ENCODE measurements at regions not wholly inside any gene's neighbourhood (a gene's known extent, or its start where the extent isn't known, plus 50 kb on each side); places are given as distances from the start of the nearest gene placed in this dataset.
"Not testable (repeated sequence)": the region's sequence is repeated elsewhere in the genome, so short reads cannot be mapped to it uniquely, and the experiment has no call there.

- Histone ChIP-seq H3K36me3 (no peaks in the 10 kb centered on the region), H3K4me3 (no peak overlapping the region), H3K27ac (replicated peaks in 1 of 4) (no peak overlapping the region), H3K27me3 (no peaks in the 10 kb centered on the region), H3K4me1 (peaks cover 0 to 10% (median 0%) of the 10 kb centered on the region in 4 donors), H3K9me3 (no peaks in the 10 kb centered on the region)
- no peak for DNase-seq (ENCODE audit: extremely low spot score)
- 100% methylated on average over 1 of the region's 1 CpG for WGBS
- TF ChIP-seq POLR2AphosphoS5 (IDR thresholded peaks at IDR 0.05) (no peak), EP300 (IDR thresholded peaks at IDR 0.05) (no peak), CTCF (IDR thresholded peaks at IDR 0.05) (no peak), POLR2A (IDR thresholded peaks at IDR 0.05; ENCODE audit: low read depth) (no peak)
- intact Hi-C loops (cut with DNase I), result no loop called here
Measured at GRCh38 chr17:71593078-71593477, 527.7 kb upstream of the SOX9 start.

GRCh38 chr17:71599583-71599982 is 521.2 kb upstream of the SOX9 start:
- H3K9me3 ChIP-seq; H3K27ac ChIP-seq (replicated peaks in 1 of 4); H3K36me3 ChIP-seq; intact Hi-C loops (cut with DNase I); H3K27me3 ChIP-seq; DNase-seq (ENCODE audit: extremely low spot score); H3K4me3 ChIP-seq: not testable (repeated sequence)
- peaks cover 0 to 15% (median 3%) of the 10 kb centered on the region in 4 donors for H3K4me1 ChIP-seq
- 93% methylated on average over 1 of the region's 1 CpG for WGBS

DNA sequence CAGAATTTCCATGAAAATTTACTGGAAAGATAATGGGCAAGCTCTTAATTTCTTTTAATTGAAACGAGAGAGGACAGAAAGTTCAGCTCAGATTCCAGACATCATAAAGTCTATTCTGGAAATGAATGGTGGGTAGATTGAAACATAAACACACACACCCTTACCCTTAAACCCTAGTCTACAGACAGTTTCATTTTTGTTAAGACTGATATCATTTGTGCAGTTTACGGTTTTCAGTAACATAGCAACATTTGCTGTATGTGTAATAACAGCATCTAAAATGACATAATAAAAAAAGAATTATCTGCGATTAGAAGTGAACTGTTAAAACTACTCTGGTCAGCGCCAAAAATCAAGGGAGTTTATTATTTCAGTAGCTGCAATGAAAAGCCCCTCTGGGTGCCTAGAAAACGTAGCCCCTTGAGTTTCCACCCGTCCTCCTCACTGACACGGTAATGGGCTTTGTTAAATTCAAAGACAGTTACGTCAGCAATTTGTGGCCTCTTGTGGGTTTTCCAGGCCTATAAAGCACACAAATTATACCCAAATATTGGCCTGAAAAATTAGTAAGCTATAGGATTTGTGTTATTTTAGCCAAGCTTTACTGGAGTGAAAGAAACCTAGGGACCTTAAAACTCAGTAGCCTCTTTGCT is 520.6 kb upstream of the SOX9 start:
- intact Hi-C loops (cut with DNase I), result no loop called here
- Histone ChIP-seq H3K27me3 (no peaks in the 10 kb centered on the region), H3K4me3 (no peak overlapping the region), H3K9me3 (no peaks in the 10 kb centered on the region), H3K36me3 (no peaks in the 10 kb centered on the region), H3K4me1 (peaks cover 0 to 15% (median 3%) of the 10 kb centered on the region in 4 donors), H3K27ac (replicated peaks in 1 of 4) (no peak overlapping the region)
- DNase-seq (ENCODE audit: extremely low spot score), result no peak
- TF ChIP-seq EP300 (IDR thresholded peaks at IDR 0.05), result no peak
- no peak for TF ChIP-seq POLR2AphosphoS5 (IDR thresholded peaks at IDR 0.05)
- no peak for TF ChIP-seq CTCF (IDR thresholded peaks at IDR 0.05)
- TF ChIP-seq POLR2A (IDR thresholded peaks at IDR 0.05; ENCODE audit: low read depth), result no peak
- 56% methylated on average over 8 of the region's 8 CpGs for WGBS

DNA sequence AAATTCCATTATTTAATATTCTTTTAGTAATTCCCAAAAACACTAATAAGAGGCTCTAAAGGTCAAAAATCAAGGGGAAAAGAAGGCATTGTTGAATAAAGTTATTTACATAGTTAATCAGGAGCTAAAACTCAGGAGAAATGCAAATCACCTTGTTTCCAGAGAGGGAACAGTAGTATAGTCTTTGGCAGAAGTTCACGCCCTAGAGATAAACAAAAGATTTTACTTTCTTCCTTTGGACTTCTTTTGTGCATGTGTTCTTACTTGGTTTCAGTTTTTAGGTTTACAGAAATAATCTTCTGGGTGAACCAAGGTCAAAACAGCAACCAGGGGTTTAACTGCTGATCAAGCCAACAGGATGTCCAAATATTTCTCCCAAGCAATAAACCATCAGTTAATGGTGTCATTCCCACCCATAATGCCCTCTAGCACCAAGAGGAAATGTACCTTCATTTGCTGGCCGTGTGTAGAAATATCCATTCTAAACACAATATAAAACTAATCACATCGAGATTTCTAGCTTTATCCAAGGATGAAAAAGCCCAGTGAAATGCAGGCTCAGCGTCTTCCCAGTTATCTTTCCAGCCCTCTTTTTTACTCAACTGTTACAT is 518.8 kb upstream of the SOX9 start:
- no peaks in the 10 kb centered on the region for H3K36me3 ChIP-seq
- H3K9me3 ChIP-seq, result no peaks in the 10 kb centered on the region
- no peak for DNase-seq (ENCODE audit: extremely low spot score)
- peak overlapping the region in 1 of 4 donors; percentile 11 for H3K27ac ChIP-seq (replicated peaks in 1 of 4)
- intact Hi-C loops (cut with DNase I), result no loop called here
- WGBS, result 65% methylated on average over 4 of the region's 4 CpGs
- H3K4me1 ChIP-seq, result peaks cover 0 to 15% (median 3%) of the 10 kb centered on the region in 4 donors
- no peaks in the 10 kb centered on the region for H3K27me3 ChIP-seq
- TF ChIP-seq POLR2A (IDR thresholded peaks at IDR 0.05; ENCODE audit: low read depth), result no peak
- TF ChIP-seq POLR2AphosphoS5 (IDR thresholded peaks at IDR 0.05), result no peak
- TF ChIP-seq EP300 (IDR thresholded peaks at IDR 0.05), result no peak
- no peak for TF ChIP-seq CTCF (IDR thresholded peaks at IDR 0.05)
- no peak overlapping the region for H3K4me3 ChIP-seq

- Histone ChIP-seq H3K4me3 (no peak overlapping the region), H3K27ac (replicated peaks in 1 of 4) (no peak overlapping the region), H3K36me3 (no peaks in the 10 kb centered on the region), H3K27me3 (no peaks in the 10 kb centered on the region), H3K4me1 (no peaks in the 10 kb centered on the region), H3K9me3 (peaks cover 0 to 18% (median 12%) of the 10 kb centered on the region in 4 donors)
- intact Hi-C loops (cut with DNase I), result no loop called here
- TF ChIP-seq POLR2AphosphoS5 (IDR thresholded peaks at IDR 0.05), result no peak
- TF ChIP-seq POLR2A (IDR thresholded peaks at IDR 0.05; ENCODE audit: low read depth), result no peak
- no peak for TF ChIP-seq EP300 (IDR thresholded peaks at IDR 0.05)
- no peak for TF ChIP-seq CTCF (IDR thresholded peaks at IDR 0.05)
- DNase-seq (ENCODE audit: extremely low spot score), result no peak
Measured at GRCh38 chr17:71613996-71614395, 506.8 kb upstream of the SOX9 start.
